ENCODE measurements at regions not wholly inside any gene's neighbourhood (a gene's known extent, or its start where the extent isn't known, plus 50 kb on each side); places are given as distances from the start of the nearest gene placed in this dataset.

DNA sequence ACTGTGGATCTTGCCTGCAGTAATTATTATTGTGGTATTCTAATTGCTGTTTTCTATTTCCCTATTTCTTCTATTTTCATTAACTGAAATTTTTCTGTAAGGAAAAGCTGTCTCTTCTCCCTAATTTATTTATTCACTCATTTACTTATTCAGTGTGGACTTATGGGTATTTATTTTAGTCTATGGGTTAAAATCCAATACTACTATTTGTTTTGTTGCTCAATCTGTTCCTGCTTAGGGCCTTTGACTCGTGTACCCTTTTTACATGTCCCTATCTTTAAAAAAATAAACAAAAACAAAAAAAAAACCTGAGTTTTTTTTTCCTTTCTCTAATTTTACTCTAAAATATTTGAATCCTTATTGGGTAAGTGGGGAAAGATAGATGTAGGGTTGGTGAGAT lies 166.2 kb upstream of the IVNS1ABP start:
- no peak for DNase-seq
- Mint-ChIP-seq H3K4me3 (no peak overlapping the region), H3K27me3 (ENCODE audit: insufficient read depth) (no peaks in the 10 kb centered on the region; the same call in none of the 2 replicates), H3K9me3 (no peaks in the 10 kb centered on the region), H3K36me3 (ENCODE audit: low read depth) (peaks cover 5% of the 10 kb centered on the region; the same call in 1 of the 2 replicates), H3K27ac (peak overlapping the region; percentile 93), H3K4me1 (ENCODE audit: low read depth) (peaks cover 24% of the 10 kb centered on the region)
- TF ChIP-seq, protein P1, sequence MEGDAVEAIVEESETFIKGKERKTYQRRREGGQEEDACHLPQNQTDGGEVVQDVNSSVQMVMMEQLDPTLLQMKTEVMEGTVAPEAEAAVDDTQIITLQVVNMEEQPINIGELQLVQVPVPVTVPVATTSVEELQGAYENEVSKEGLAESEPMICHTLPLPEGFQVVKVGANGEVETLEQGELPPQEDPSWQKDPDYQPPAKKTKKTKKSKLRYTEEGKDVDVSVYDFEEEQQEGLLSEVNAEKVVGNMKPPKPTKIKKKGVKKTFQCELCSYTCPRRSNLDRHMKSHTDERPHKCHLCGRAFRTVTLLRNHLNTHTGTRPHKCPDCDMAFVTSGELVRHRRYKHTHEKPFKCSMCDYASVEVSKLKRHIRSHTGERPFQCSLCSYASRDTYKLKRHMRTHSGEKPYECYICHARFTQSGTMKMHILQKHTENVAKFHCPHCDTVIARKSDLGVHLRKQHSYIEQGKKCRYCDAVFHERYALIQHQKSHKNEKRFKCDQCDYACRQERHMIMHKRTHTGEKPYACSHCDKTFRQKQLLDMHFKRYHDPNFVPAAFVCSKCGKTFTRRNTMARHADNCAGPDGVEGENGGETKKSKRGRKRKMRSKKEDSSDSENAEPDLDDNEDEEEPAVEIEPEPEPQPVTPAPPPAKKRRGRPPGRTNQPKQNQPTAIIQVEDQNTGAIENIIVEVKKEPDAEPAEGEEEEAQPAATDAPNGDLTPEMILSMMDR (IDR thresholded peaks at IDR 0.05): no peak

DNA sequence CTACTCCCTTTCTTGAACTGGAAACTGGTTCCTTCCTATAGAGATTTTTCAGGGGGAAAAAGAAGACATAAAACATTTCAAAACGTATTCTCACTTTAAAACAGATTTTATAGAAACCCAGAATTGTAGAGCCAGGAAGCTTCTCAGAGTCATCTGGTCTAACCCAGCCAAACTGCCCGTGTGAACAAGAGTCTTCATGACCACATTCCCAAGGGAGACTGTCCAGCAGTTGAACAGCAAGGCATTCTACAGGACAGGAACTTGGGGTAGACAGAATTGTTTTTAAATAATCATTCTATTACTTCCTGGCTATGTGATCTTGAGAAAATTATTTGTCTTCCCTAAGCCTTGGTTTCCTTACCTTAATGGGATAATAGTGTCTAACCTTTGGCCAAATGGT lies 163.5 kb upstream of the IVNS1ABP start:
- H3K4me3 Mint-ChIP-seq: no peak overlapping the region
- no peak for DNase-seq
- H3K27ac Mint-ChIP-seq: no peak overlapping the region
- TF ChIP-seq, protein P1 (IDR thresholded peaks at IDR 0.05): no peak
- H3K4me1 Mint-ChIP-seq (ENCODE audit: low read depth): peaks cover 16% of the 10 kb centered on the region
- no peaks in the 10 kb centered on the region for H3K9me3 Mint-ChIP-seq
- H3K27me3 Mint-ChIP-seq (ENCODE audit: insufficient read depth): peaks cover 3% of the 10 kb centered on the region; the same call in 1 of the 2 replicates
- no peaks in the 10 kb centered on the region for H3K36me3 Mint-ChIP-seq (ENCODE audit: low read depth)

DNA sequence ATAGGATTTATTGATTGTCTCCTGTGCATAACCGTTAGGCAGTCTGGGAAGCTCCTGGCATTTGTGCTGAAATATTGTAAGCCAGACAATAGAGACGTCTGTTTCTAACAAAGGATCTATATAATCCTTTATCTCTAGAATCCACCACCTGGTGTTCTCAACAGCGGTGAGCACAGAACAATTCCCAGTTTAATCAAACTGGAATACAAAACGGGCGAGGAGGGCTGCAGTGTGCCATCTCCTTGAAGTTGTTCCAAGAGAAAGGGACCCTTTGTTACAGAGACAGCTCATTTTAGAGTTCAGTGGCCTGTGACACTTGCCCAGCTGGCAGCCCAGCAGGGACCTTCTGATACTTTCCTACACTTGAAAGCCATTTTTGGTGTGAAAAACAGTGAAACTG lies 162.8 kb upstream of the IVNS1ABP start:
- no peaks in the 10 kb centered on the region for H3K36me3 Mint-ChIP-seq (ENCODE audit: low read depth)
- peaks cover 3% of the 10 kb centered on the region; the same call in 1 of the 2 replicates for H3K27me3 Mint-ChIP-seq (ENCODE audit: insufficient read depth)
- TF ChIP-seq, protein P1 (IDR thresholded peaks at IDR 0.05): no peak
- H3K9me3 Mint-ChIP-seq: no peaks in the 10 kb centered on the region
- no peak overlapping the region for H3K27ac Mint-ChIP-seq
- DNase-seq: no peak
- H3K4me1 Mint-ChIP-seq (ENCODE audit: low read depth): peaks cover 18% of the 10 kb centered on the region
- H3K4me3 Mint-ChIP-seq: no peak overlapping the region

DNA sequence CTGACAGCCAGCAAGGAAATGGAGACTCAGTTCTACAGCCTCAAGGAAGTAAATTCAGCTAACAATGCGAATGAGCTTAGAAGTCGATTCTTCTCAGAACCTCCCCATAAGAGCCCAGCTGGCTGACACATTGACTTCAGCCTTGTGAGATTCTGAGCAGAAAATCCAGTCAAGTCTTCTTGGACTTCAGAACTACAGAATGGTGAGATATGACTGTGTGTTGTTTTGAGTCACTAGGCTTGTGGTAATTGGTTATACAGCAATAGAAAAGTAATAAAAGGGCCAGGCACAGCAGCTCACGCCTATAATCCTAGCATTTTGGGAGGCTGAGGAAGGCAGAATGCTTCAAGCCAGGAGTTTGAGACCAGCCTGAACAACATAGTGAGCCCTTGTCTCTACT lies 161.8 kb upstream of the IVNS1ABP start:
- Mint-ChIP-seq H3K9me3 (no peaks in the 10 kb centered on the region), H3K27me3 (ENCODE audit: insufficient read depth) (peaks cover 3% of the 10 kb centered on the region; the same call in 1 of the 2 replicates), H3K4me1 (ENCODE audit: low read depth) (peaks cover 18% of the 10 kb centered on the region), H3K36me3 (ENCODE audit: low read depth) (no peaks in the 10 kb centered on the region), H3K27ac (no peak overlapping the region), H3K4me3 (no peak overlapping the region)
- TF ChIP-seq, protein P1 (IDR thresholded peaks at IDR 0.05): no peak
- no peak for DNase-seq

DNA sequence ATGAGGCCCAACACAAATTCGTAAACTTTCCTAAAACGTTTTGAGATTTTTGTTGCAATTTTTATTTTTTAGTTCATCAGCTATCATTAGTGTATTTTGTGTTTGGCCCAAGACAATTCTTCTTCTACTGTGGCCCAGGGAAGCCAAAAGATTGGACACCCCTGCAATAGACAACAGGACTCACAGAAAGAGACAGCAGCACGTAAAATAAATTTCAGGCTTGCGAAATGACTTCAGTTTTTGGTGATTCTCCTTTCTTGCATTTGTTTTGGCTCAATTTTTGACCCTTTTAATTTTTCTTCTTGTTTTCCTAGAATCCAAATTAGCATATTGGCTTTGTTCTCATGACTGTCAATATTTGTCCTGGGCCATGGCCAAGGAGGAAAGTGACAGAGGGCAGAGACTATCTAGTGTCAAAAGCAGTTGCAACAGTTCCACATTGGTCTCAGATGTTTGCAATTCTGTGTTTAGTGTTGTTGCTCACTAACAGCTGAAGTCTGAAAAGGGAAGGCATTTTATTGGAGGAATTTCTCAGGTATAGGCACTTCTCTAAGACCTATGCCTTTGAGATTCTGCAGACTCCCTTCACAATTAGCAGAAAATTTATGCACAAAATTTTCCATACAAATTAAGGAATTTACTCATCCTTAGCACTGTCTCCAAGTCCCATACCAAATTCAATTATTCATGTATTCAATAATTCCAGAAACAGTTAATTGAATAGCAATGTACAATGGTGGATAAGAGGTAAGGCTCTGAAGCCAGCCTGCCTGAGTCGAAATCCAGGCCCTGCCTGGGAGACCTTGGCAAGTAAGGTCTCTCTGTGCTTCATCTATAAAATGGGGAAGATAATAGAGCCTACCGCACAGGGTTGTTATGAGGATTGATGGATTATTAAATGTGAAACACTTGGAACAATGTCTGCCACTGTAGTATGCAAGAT lies 160.9 kb upstream of the IVNS1ABP start:
- TF ChIP-seq, protein P1 (IDR thresholded peaks at IDR 0.05): no peak
- peaks cover 3% of the 10 kb centered on the region; the same call in 1 of the 2 replicates for H3K27me3 Mint-ChIP-seq (ENCODE audit: insufficient read depth)
- no peak overlapping the region for H3K4me3 Mint-ChIP-seq
- peaks cover 11% of the 10 kb centered on the region; the same call in 1 of the 2 replicates for H3K4me1 Mint-ChIP-seq (ENCODE audit: low read depth)
- H3K36me3 Mint-ChIP-seq (ENCODE audit: low read depth): no peaks in the 10 kb centered on the region
- no peaks in the 10 kb centered on the region for H3K9me3 Mint-ChIP-seq
- no peak for DNase-seq
- H3K27ac Mint-ChIP-seq: no peak overlapping the region

All from HFFc6 (cell line).